ENCODE measurements at regions not wholly inside any gene's neighbourhood (a gene's known extent, or its start where the extent isn't known, plus 50 kb on each side); places are given as distances from the start of the nearest gene placed in this dataset.

GRCh38 chr6:78251931-78252330 is 599.1 kb downstream of the MEI4 start:
- no peak for TF ChIP-seq POLR2AphosphoS5 (IDR thresholded peaks at IDR 0.05; ENCODE audit: borderline replicate concordance, low read depth, low read length)
- no peak for TF ChIP-seq EZH2 (IDR thresholded peaks at IDR 0.05)
